ENCODE measurements at regions not wholly inside any gene's neighbourhood (a gene's known extent, or its start where the extent isn't known, plus 50 kb on each side); places are given as distances from the start of the nearest gene placed in this dataset.

DNA sequence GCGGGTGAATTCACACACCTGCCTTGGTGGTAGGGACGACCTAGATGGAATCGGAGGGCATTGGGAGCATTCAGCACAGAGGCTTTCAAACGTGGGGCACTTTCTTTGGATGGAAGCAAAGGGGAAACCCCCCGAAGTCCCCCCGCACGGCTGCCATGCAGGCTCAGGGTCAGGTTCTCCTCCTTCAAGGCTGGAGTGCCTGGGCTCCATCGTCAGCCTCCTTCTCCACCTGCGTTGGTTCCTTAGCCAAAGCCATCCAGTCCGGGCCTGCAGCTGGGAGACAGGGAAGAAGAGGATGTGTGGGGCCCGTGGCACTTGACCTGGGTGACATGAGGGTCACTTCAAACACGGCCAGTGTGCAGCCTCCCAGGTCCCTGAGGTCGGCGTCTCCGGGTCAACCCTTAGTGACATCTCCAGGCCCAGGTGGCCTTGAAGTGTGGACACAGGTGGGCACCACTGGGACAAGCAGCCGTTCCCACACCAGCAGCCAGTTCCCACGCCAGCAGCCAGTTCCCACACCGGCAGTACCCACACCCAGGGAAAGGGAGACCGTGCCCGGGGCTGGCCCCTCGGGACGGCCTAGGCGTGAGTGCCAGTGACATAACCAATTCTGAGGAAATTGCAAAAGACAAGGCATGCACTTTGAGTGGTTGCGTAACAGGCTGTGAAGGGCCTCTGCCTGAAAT, 116.0 kb downstream of the SOX1 start:
- intact Hi-C loops (cut with DNase I), result no loop called here
- Histone ChIP-seq H3K27me3 (no peaks in the 10 kb centered on the region), H3K9me3 (no peaks in the 10 kb centered on the region), H3K4me1 (no peaks in the 10 kb centered on the region), H3K27ac (no peak overlapping the region), H3K4me3 (no peak overlapping the region), H3K36me3 (no peaks in the 10 kb centered on the region)
- DNase-seq (ENCODE audit: low spot score in 2 of 2), result no peak
- TF ChIP-seq, protein P1, sequence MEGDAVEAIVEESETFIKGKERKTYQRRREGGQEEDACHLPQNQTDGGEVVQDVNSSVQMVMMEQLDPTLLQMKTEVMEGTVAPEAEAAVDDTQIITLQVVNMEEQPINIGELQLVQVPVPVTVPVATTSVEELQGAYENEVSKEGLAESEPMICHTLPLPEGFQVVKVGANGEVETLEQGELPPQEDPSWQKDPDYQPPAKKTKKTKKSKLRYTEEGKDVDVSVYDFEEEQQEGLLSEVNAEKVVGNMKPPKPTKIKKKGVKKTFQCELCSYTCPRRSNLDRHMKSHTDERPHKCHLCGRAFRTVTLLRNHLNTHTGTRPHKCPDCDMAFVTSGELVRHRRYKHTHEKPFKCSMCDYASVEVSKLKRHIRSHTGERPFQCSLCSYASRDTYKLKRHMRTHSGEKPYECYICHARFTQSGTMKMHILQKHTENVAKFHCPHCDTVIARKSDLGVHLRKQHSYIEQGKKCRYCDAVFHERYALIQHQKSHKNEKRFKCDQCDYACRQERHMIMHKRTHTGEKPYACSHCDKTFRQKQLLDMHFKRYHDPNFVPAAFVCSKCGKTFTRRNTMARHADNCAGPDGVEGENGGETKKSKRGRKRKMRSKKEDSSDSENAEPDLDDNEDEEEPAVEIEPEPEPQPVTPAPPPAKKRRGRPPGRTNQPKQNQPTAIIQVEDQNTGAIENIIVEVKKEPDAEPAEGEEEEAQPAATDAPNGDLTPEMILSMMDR (IDR thresholded peaks at IDR 0.05), result no peak

- intact Hi-C loops (cut with DNase I), result no loop called here
- TF ChIP-seq, protein P1 (IDR thresholded peaks at IDR 0.05), result no peak
- H3K27ac ChIP-seq, result no peak overlapping the region
- H3K4me3 ChIP-seq, result no peak overlapping the region
- H3K9me3 ChIP-seq, result no peaks in the 10 kb centered on the region
- no peaks in the 10 kb centered on the region for H3K36me3 ChIP-seq
- no peaks in the 10 kb centered on the region for H3K27me3 ChIP-seq
- no peaks in the 10 kb centered on the region for H3K4me1 ChIP-seq
- no peak for DNase-seq (ENCODE audit: low spot score in 2 of 2)
These were observed 116.7 kb downstream of the SOX1 start for GRCh38 chr13:112183532-112184090.

- Histone ChIP-seq H3K4me1 (no peaks in the 10 kb centered on the region), H3K9me3 (no peaks in the 10 kb centered on the region), H3K27me3 (no peaks in the 10 kb centered on the region), H3K4me3 (no peak overlapping the region), H3K36me3 (no peaks in the 10 kb centered on the region), H3K27ac (no peak overlapping the region)
- intact Hi-C loops (cut with DNase I), result no loop called here
- TF ChIP-seq, protein P1 (IDR thresholded peaks at IDR 0.05), result no peak
- DNase-seq (ENCODE audit: low spot score in 2 of 2), result no peak
These were observed 117.3 kb downstream of the SOX1 start for GRCh38 chr13:112184261-112184660.

- Histone ChIP-seq H3K27me3 (no peaks in the 10 kb centered on the region), H3K4me1 (no peaks in the 10 kb centered on the region), H3K27ac (no peak overlapping the region), H3K4me3 (no peak overlapping the region), H3K36me3 (no peaks in the 10 kb centered on the region), H3K9me3 (no peaks in the 10 kb centered on the region)
- intact Hi-C loops (cut with DNase I), result no loop called here
- TF ChIP-seq, protein P1 (IDR thresholded peaks at IDR 0.05), result no peak
- no peak for DNase-seq (ENCODE audit: low spot score in 2 of 2)
These were observed 118.0 kb downstream of the SOX1 start for GRCh38 chr13:112184851-112185371.

- H3K9me3 ChIP-seq, result no peaks in the 10 kb centered on the region
- intact Hi-C loops (cut with DNase I), result no loop called here
- no peaks in the 10 kb centered on the region for H3K4me1 ChIP-seq
- H3K27me3 ChIP-seq, result no peaks in the 10 kb centered on the region
- no peaks in the 10 kb centered on the region for H3K36me3 ChIP-seq
- TF ChIP-seq, protein P1 (IDR thresholded peaks at IDR 0.05), result no peak
- no peak for DNase-seq (ENCODE audit: low spot score in 2 of 2)
- H3K4me3 ChIP-seq, result no peak overlapping the region
- H3K27ac ChIP-seq, result no peak overlapping the region
These were observed 118.5 kb downstream of the SOX1 start for GRCh38 chr13:112185466-112185865.
